Esophagus squamous epithelium (tissue), 5 donors: ENCODE measurements at regions not wholly inside any gene's neighbourhood (a gene's known extent, or its start where the extent isn't known, plus 50 kb on each side); places are given as distances from the start of the nearest gene placed in this dataset.

Source experiments
- DNase-seq: peaks from one replicate; lab custom pipeline; 2025; lab: John Stamatoyannopoulos, UW
- H3K27ac ChIP-seq, 4 donors: fragments of 200-600 bp; sonication (generic); one replicate each; pipeline ENCODE4 v1.5.1; 2016 to 2019; ENCODE audit warnings: mild to moderate bottlenecking in 1 of 4
- H3K27me3 ChIP-seq, 4 donors: fragments of 200-600 bp; sonication (generic); 1 replicate in 3 of 4; 2 replicates in 1 of 4; pipeline versions ENCODE4 v1.5.1 to v1.6.0; 2017 to 2021; ENCODE audit warnings: antibody characterized with exemption in 1 of 4
- H3K36me3 ChIP-seq, 3 donors: fragments of 200-600 bp; sonication (generic); one replicate each; pipeline ENCODE4 v1.5.1; 2016 to 2019
- H3K4me1 ChIP-seq, 3 donors: fragments of 200-600 bp; sonication (generic); one replicate each; pipeline ENCODE4 v1.5.1; 2017 to 2019
- H3K4me3 ChIP-seq, 4 donors: fragments of 200-600 bp; sonication (generic); 1 replicate in 3 of 4; 2 replicates in 1 of 4; pipeline ENCODE4 v1.5.1; 2016 to 2019; ENCODE audit warnings: mild to moderate bottlenecking in 2 of 4, moderate library complexity in 1 of 4
- H3K9me3 ChIP-seq, 3 donors: fragments of 200-600 bp; sonication (generic); one replicate each; pipeline ENCODE4 v1.5.1; 2016 to 2019
- POLR2A ChIP-seq, 4 donors: fragments of 450-650 bp; IDR thresholded peaks; one replicate each; pipeline ENCODE4 v1.6.1; 2017; ENCODE audit warnings: antibody characterized with exemption in 4 of 4, mild to moderate bottlenecking in 4 of 4, moderate library complexity in 3 of 4
- whole genome bisulfite sequencing, 2 donors: methylation state at CpG; one replicate each; pipeline ENCODE4 v1.1.5; 2018; 5-methylcytosine and 5-hydroxymethylcytosine counted together
- intact Hi-C: fragments of 100-400 bp; cut with DNase I; formaldehyde crosslinking; loops from one replicate; pipeline ENCODE4 v1.15.0; 2022
- TF ChIP-seq, protein P1 (sequence below), 6 experiments: fragments of 450-650 bp in 4 of 6; fragments of 200-600 bp in 2 of 6; sonication (generic) in 2 of 6; IDR thresholded peaks; one replicate each; pipeline ENCODE4 v1.5.1; 2016 to 2019; ENCODE audit warnings: antibody characterized with exemption in 6 of 6, mild to moderate bottlenecking in 4 of 6, moderate library complexity in 4 of 6
- donor health status: DM: yes; HTN: yes; CAD: no.

GRCh38 chr5:125798307-125798706 lies 624.9 kb upstream of the GRAMD2B start:
- no peaks in the 10 kb centered on the region for H3K4me1 ChIP-seq
- intact Hi-C loops = no loop called here
- no peak for TF ChIP-seq POLR2A (IDR thresholded peaks at IDR 0.05)
- TF ChIP-seq, protein P1, sequence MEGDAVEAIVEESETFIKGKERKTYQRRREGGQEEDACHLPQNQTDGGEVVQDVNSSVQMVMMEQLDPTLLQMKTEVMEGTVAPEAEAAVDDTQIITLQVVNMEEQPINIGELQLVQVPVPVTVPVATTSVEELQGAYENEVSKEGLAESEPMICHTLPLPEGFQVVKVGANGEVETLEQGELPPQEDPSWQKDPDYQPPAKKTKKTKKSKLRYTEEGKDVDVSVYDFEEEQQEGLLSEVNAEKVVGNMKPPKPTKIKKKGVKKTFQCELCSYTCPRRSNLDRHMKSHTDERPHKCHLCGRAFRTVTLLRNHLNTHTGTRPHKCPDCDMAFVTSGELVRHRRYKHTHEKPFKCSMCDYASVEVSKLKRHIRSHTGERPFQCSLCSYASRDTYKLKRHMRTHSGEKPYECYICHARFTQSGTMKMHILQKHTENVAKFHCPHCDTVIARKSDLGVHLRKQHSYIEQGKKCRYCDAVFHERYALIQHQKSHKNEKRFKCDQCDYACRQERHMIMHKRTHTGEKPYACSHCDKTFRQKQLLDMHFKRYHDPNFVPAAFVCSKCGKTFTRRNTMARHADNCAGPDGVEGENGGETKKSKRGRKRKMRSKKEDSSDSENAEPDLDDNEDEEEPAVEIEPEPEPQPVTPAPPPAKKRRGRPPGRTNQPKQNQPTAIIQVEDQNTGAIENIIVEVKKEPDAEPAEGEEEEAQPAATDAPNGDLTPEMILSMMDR (IDR thresholded peaks at IDR 0.05) = no peak
- no peak overlapping the region for H3K4me3 ChIP-seq
- DNase-seq = no peak
- no peaks in the 10 kb centered on the region for H3K27me3 ChIP-seq
- no peaks in the 10 kb centered on the region for H3K36me3 ChIP-seq
- no peaks in the 10 kb centered on the region for H3K9me3 ChIP-seq
- no peak overlapping the region for H3K27ac ChIP-seq

GRCh38 chr5:125812651-125813050 lies 610.6 kb upstream of the GRAMD2B start:
- no peak overlapping the region for H3K4me3 ChIP-seq
- H3K27me3 ChIP-seq = no peaks in the 10 kb centered on the region
- no peaks in the 10 kb centered on the region for H3K4me1 ChIP-seq
- DNase-seq = no peak
- no peaks in the 10 kb centered on the region for H3K9me3 ChIP-seq
- TF ChIP-seq, protein P1 (IDR thresholded peaks at IDR 0.05) = no peak
- TF ChIP-seq POLR2A (IDR thresholded peaks at IDR 0.05) = no peak
- no peaks in the 10 kb centered on the region for H3K36me3 ChIP-seq
- no peak overlapping the region for H3K27ac ChIP-seq
- intact Hi-C loops = no loop called here

- no peaks in the 10 kb centered on the region for H3K9me3 ChIP-seq
- no peak for TF ChIP-seq POLR2A (IDR thresholded peaks at IDR 0.05)
- TF ChIP-seq, protein P1 (IDR thresholded peaks at IDR 0.05) = no peak
- no peaks in the 10 kb centered on the region for H3K27me3 ChIP-seq
- no peak overlapping the region for H3K4me3 ChIP-seq
- H3K4me1 ChIP-seq = no peaks in the 10 kb centered on the region
- H3K27ac ChIP-seq = no peak overlapping the region
- WGBS, 2 donors = 78% methylated on average over 6 of the region's 6 CpGs
- no peaks in the 10 kb centered on the region for H3K36me3 ChIP-seq
- DNase-seq = no peak
- intact Hi-C loops = no loop called here
These were observed 609.8 kb upstream of the GRAMD2B start for GRCh38 chr5:125813221-125813974.

DNA sequence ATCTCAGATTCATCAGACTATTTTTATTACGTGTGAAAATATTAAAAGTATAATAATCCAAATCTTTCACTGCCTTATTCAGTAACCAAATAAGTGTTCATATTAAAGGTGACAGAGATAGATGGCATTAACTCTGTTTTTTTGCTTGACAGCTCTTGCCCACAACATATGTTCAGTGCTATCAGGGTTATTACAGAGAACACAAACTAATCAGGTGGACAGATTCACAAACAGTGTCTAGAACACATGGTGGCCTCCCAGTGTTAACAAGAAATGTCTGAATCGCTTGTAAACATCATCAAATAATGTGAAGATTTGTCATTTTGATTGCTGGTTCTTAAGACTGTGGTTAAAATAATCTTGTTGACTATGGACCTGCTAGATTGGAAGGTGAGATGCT lies 609.1 kb upstream of the GRAMD2B start:
- H3K4me1 ChIP-seq = no peaks in the 10 kb centered on the region
- WGBS, 2 donors = 72 to 80% methylated on average over 2 of the region's 2 CpGs
- no peaks in the 10 kb centered on the region for H3K9me3 ChIP-seq
- H3K27ac ChIP-seq = no peak overlapping the region
- TF ChIP-seq POLR2A (IDR thresholded peaks at IDR 0.05) = no peak
- TF ChIP-seq, protein P1 (IDR thresholded peaks at IDR 0.05) = no peak
- no peak for DNase-seq
- H3K36me3 ChIP-seq = no peaks in the 10 kb centered on the region
- no peak overlapping the region for H3K4me3 ChIP-seq
- intact Hi-C loops = no loop called here
- no peaks in the 10 kb centered on the region for H3K27me3 ChIP-seq

DNA sequence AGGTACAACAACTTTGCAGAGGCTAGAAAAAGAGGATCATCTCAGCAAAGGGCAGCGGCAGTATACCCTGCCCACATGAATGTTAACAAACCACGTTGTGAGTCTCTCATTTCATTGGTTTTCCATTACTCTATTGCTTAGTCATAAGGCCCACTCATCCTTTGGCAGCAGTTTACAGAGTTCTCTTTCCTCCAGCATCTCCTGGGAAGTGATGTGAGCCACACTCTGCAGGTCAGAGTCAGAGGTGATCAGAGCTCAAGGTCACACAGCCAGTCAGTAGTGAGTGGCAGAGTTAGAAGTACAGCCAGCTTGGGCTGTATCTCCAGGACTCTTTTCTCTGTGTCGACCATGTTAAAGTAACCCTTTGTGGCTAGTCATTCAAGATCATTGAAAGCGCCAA lies 599.6 kb upstream of the GRAMD2B start:
- Histone ChIP-seq H3K27me3 (no peaks in the 10 kb centered on the region), H3K27ac (no peak overlapping the region), H3K9me3 (no peaks in the 10 kb centered on the region), H3K4me1 (no peaks in the 10 kb centered on the region), H3K36me3 (no peaks in the 10 kb centered on the region), H3K4me3 (no peak overlapping the region)
- TF ChIP-seq, protein P1 (IDR thresholded peaks at IDR 0.05) = no peak
- TF ChIP-seq POLR2A (IDR thresholded peaks at IDR 0.05) = no peak
- intact Hi-C loops = no loop called here
- no peak for DNase-seq
- WGBS, 2 donors = 72 to 75% methylated on average over 4 of the region's 4 CpGs
